Keratinocyte (primary cell): ENCODE measurements at regions not wholly inside any gene's neighbourhood (a gene's known extent, or its start where the extent isn't known, plus 50 kb on each side); places are given as distances from the start of the nearest gene placed in this dataset.

Experiments used
- DNase-seq: peaks from one replicate; pipeline ENCODE4 v3.0.0-alpha.2; 2011; ENCODE audit warnings: low read depth, missing footprints, low spot score
- FAIRE-seq: peaks from 2 replicates; lab custom pipeline; 2011; peaks lifted over from hg19 to GRCh38; lab: Jason Lieb, UNC
- H2AFZ ChIP-seq: 2 replicates; pipeline ENCODE4 v1.6.0; 2012; ENCODE audit warnings: low read length, control low read depth, inconsistent platforms; ENCODE audit not compliant: control insufficient read depth
- H3K27ac ChIP-seq: 2 replicates; pipeline ENCODE4 v1.5.1; 2011; ENCODE audit warnings: low read length; ENCODE audit not compliant: control insufficient read depth, insufficient read depth
- H3K27me3 ChIP-seq: 3 replicates; pipeline ENCODE4 v1.6.0; 2011; ENCODE audit warnings: low read length; ENCODE audit not compliant: control insufficient read depth, insufficient read depth; ENCODE audit errors: extremely low read depth
- H3K36me3 ChIP-seq, 2 experiments: 2 replicates in 1 of 2; 3 replicates in 1 of 2; pipeline ENCODE4 v1.5.1; 2011; ENCODE audit warnings: low read length in 2 of 2, mild to moderate bottlenecking in 1 of 2; ENCODE audit not compliant: control insufficient read depth in 2 of 2, insufficient read depth in 2 of 2; ENCODE audit errors: extremely low read depth in 1 of 2
- H3K4me1 ChIP-seq: 3 replicates; pipeline ENCODE4 v1.5.1; 2011; ENCODE audit warnings: low read length; ENCODE audit not compliant: control insufficient read depth, insufficient read depth; ENCODE audit errors: extremely low read depth
- H3K4me2 ChIP-seq: 3 replicates; pipeline ENCODE4 v1.6.0; 2011; ENCODE audit warnings: low read depth, low read length; ENCODE audit not compliant: control insufficient read depth, insufficient read depth; ENCODE audit errors: extremely low read depth
- H3K4me3 ChIP-seq, 3 experiments: fragments of 200-600 bp in 1 of 3; sonication (generic) in 1 of 3; 2 replicates in 2 of 3; 3 replicates in 1 of 3; pipeline ENCODE4 v1.5.1; 2011 to 2016; ENCODE audit warnings: low read length in 3 of 3, mild to moderate bottlenecking in 3 of 3, control low read depth in 2 of 3, inconsistent platforms in 1 of 3, low read depth in 1 of 3, mixed read lengths in 1 of 3, mixed run types in 1 of 3, moderate library complexity in 1 of 3; ENCODE audit not compliant: control insufficient read depth in 2 of 3, insufficient read depth in 2 of 3; ENCODE audit errors: extremely low read depth in 1 of 3
- H3K79me2 ChIP-seq: 2 replicates; pipeline ENCODE4 v1.6.0; 2012; ENCODE audit warnings: low read length; ENCODE audit not compliant: control insufficient read depth, insufficient read depth
- H3K9ac ChIP-seq: 3 replicates; pipeline ENCODE4 v1.6.0; 2011; ENCODE audit warnings: low read length; ENCODE audit not compliant: control insufficient read depth, insufficient read depth; ENCODE audit errors: extremely low read depth
- H3K9me1 ChIP-seq: 3 replicates; pipeline ENCODE4 v1.6.0; 2011; ENCODE audit warnings: low read length; ENCODE audit not compliant: control insufficient read depth, insufficient read depth; ENCODE audit errors: extremely low read depth
- H3K9me3 ChIP-seq: 2 replicates; pipeline ENCODE4 v1.5.1; 2012; ENCODE audit warnings: low read depth, low read length; ENCODE audit not compliant: control insufficient read depth
- H4K20me1 ChIP-seq: 3 replicates; pipeline ENCODE4 v1.6.0; 2011; ENCODE audit warnings: low read length; ENCODE audit not compliant: control insufficient read depth, insufficient read depth; ENCODE audit errors: extremely low read depth
- CTCF ChIP-seq, 3 experiments: IDR thresholded peaks in 1 of 3; conservative IDR thresholded peaks in 1 of 3; optimal IDR thresholded peaks in 1 of 3; 2 replicates in 2 of 3; 3 replicates in 1 of 3; pipeline versions ENCODE3 to v1.5.1; 2011; ENCODE audit warnings: low read length in 3 of 3, mild to moderate bottlenecking in 3 of 3, moderate library complexity in 2 of 3, control low read depth in 1 of 3, inconsistent platforms in 1 of 3; ENCODE audit not compliant: insufficient read depth in 2 of 3; ENCODE audit errors: extremely low read depth in 1 of 3
- EZH2 ChIP-seq: IDR thresholded peaks from one replicate; pipeline ENCODE4 v1.6.1; 2012; ENCODE audit warnings: inconsistent platforms, mild to moderate bottlenecking, low read length, moderate library complexity
- dilution Hi-C: fragments of 300-500 bp; cut with MboI; formaldehyde crosslinking; loops from one replicate; pipeline ENCODE4 v1.7.0; 2020; ENCODE audit warnings: low sequenced_read_pairs; ENCODE audit not compliant: extremely low pct_ligation_motif_present

GRCh38 chr6:104486035-104486434, 373.7 kb downstream of the HACE1 start:
- Histone ChIP-seq H3K4me1 (no peaks in the 10 kb centered on the region), H2AFZ (no peak overlapping the region), H3K27ac (no peak overlapping the region), H3K9me1 (no peaks in the 10 kb centered on the region), H3K4me3 (no peak overlapping the region), H3K9ac (no peak overlapping the region), H3K9me3 (no peaks in the 10 kb centered on the region), H3K27me3 (no peaks in the 10 kb centered on the region), H3K4me2 (no peak overlapping the region), H3K79me2 (no peaks in the 10 kb centered on the region), H3K36me3 (no peaks in the 10 kb centered on the region), H4K20me1 (no peaks in the 10 kb centered on the region)
- FAIRE-seq, result no peak
- dilution Hi-C loops, result no loop called here
- no peak for TF ChIP-seq CTCF (optimal IDR thresholded peaks at IDR 0.05 in 1 of 3, IDR thresholded peaks at IDR 0.05 in 1 of 3, conservative IDR thresholded peaks at IDR 0.05 in 1 of 3; ENCODE audit: extremely low read depth in 1 of 3, insufficient read depth in 2 of 3, low read length in 3 of 3)
- TF ChIP-seq EZH2, result no peak
- DNase-seq, result no peak

- no peak for FAIRE-seq
These were observed 375.1 kb downstream of the HACE1 start for GRCh38 chr6:104484626-104485025.

More at GRCh38 chr6:104484626-104485025, 375.1 kb downstream of the HACE1 start:
- Histone ChIP-seq H2AFZ (no peak overlapping the region), H3K36me3 (no peaks in the 10 kb centered on the region), H3K9ac (no peak overlapping the region), H3K27ac (no peak overlapping the region), H3K4me1 (no peaks in the 10 kb centered on the region), H3K9me3 (no peaks in the 10 kb centered on the region), H3K79me2 (no peaks in the 10 kb centered on the region), H3K27me3 (no peaks in the 10 kb centered on the region), H3K9me1 (no peaks in the 10 kb centered on the region), H3K4me3 (no peak overlapping the region), H3K4me2 (no peak overlapping the region), H4K20me1 (no peaks in the 10 kb centered on the region)
- TF ChIP-seq EZH2, result no peak
- TF ChIP-seq CTCF (optimal IDR thresholded peaks at IDR 0.05 in 1 of 3, IDR thresholded peaks at IDR 0.05 in 1 of 3, conservative IDR thresholded peaks at IDR 0.05 in 1 of 3; ENCODE audit: extremely low read depth in 1 of 3, insufficient read depth in 2 of 3, low read length in 3 of 3), result no peak
- DNase-seq, result no peak
- dilution Hi-C loops, result no loop called here
